SK-N-SH treated with all-trans-retinoic acid at 6 μM for 48 hours (cell line): ENCODE measurements at regions not wholly inside any gene's neighbourhood (a gene's known extent, or its start where the extent isn't known, plus 50 kb on each side); places are given as distances from the start of the nearest gene placed in this dataset.

Experiments used
- ATAC-seq: fragments of 200-7000 bp; cut with Tn5 transposase; 3 replicates; pipeline ENCODE4 v1.9.1; 2020; ENCODE audit warnings: mild to moderate bottlenecking, moderate library complexity
- ARNTL ChIP-seq: fragments of 450-650 bp; formaldehyde crosslinking; IDR thresholded peaks from 2 replicates; pipeline ENCODE4 v1.5.0; 2020; ENCODE audit warnings: low read depth, mild to moderate bottlenecking, moderate library complexity, borderline replicate concordance
- BACH2 ChIP-seq: fragments of 250-450 bp; sonication (Bioruptor Pico); IDR thresholded peaks from 2 replicates; pipeline ENCODE4 v1.9.0; 2021; ENCODE audit warnings: mild to moderate bottlenecking, borderline replicate concordance
- CSDC2 ChIP-seq: fragments of 250-450 bp; sonication (Bioruptor Pico); IDR thresholded peaks from 2 replicates; pipeline ENCODE4 v1.5.0; 2020; ENCODE audit warnings: mild to moderate bottlenecking, moderate library complexity
- GLIS3 ChIP-seq: fragments of 250-450 bp; sonication (Bioruptor Pico); IDR thresholded peaks from 2 replicates; pipeline ENCODE4 v1.5.0; 2020; ENCODE audit warnings: mild to moderate bottlenecking, moderate library complexity
- ISL1 ChIP-seq: fragments of 250-450 bp; sonication (Bioruptor Pico); IDR thresholded peaks from 2 replicates; pipeline ENCODE4 v2.1.2; 2022; ENCODE audit warnings: mild to moderate bottlenecking, moderate library complexity
- OSR1 ChIP-seq: fragments of 250-450 bp; sonication (Bioruptor Pico); IDR thresholded peaks from 2 replicates; pipeline ENCODE4 v1.8.0; 2022; ENCODE audit warnings: moderate library complexity, mild to moderate bottlenecking, inconsistent platforms
- PATZ1 ChIP-seq: fragments of 250-450 bp; sonication (Bioruptor Pico); IDR thresholded peaks from 2 replicates; pipeline ENCODE4 v1.8.0; 2020; ENCODE audit warnings: mild to moderate bottlenecking, moderate library complexity, borderline replicate concordance
- POU6F1 ChIP-seq: fragments of 250-450 bp; sonication (Bioruptor Pico); IDR thresholded peaks from 2 replicates; pipeline ENCODE4 v1.8.0; 2021; ENCODE audit warnings: low read depth, mild to moderate bottlenecking, moderate library complexity, borderline replicate concordance
- PPARA ChIP-seq: fragments of 250-450 bp; sonication (Bioruptor Pico); IDR thresholded peaks from 2 replicates; pipeline ENCODE4 v1.5.0; 2020; ENCODE audit warnings: mild to moderate bottlenecking, borderline replicate concordance
- RARB ChIP-seq: fragments of 250-450 bp; sonication (Bioruptor Pico); IDR thresholded peaks from 2 replicates; pipeline ENCODE4 v1.8.0; 2021; ENCODE audit warnings: mild to moderate bottlenecking, moderate library complexity
- SNAI2 ChIP-seq: fragments of 250-450 bp; sonication (Bioruptor Pico); IDR thresholded peaks from 2 replicates; pipeline ENCODE4 v1.5.0; 2020; ENCODE audit warnings: mild to moderate bottlenecking, moderate library complexity
- TCF4 ChIP-seq: fragments of 250-450 bp; sonication (Bioruptor Pico); IDR thresholded peaks from 2 replicates; pipeline ENCODE4 v1.8.0; 2021; ENCODE audit warnings: mild to moderate bottlenecking, moderate library complexity, borderline replicate concordance
- TOX ChIP-seq: fragments of 250-450 bp; sonication (Bioruptor Pico); IDR thresholded peaks from 2 replicates; pipeline ENCODE4 v1.8.0; 2021; ENCODE audit warnings: mild to moderate bottlenecking, moderate library complexity, borderline replicate concordance
- TSHZ2 ChIP-seq: fragments of 250-450 bp; sonication (Bioruptor Pico); IDR thresholded peaks from 2 replicates; pipeline ENCODE4 v1.5.0; 2020; ENCODE audit warnings: mild to moderate bottlenecking, moderate library complexity
- ZC3H10 ChIP-seq: fragments of 250-450 bp; sonication (Bioruptor Pico); IDR thresholded peaks from 2 replicates; pipeline ENCODE4 v1.5.1; 2021; ENCODE audit warnings: mild to moderate bottlenecking, moderate library complexity
- ZFP30 ChIP-seq: fragments of 450-650 bp; formaldehyde crosslinking; IDR thresholded peaks from 2 replicates; pipeline ENCODE4 v1.5.0; 2022; ENCODE audit warnings: mild to moderate bottlenecking, moderate library complexity
- ZNF565 ChIP-seq: fragments of 450-650 bp; formaldehyde crosslinking; conservative IDR thresholded peaks from 2 replicates; pipeline ENCODE4 v1.5.0; 2020; ENCODE audit warnings: low read depth, mild to moderate bottlenecking, moderate library complexity
- ZNF70 ChIP-seq: fragments of 450-650 bp; formaldehyde crosslinking; IDR thresholded peaks from 2 replicates; pipeline ENCODE4 v1.5.0; 2020; ENCODE audit warnings: mild to moderate bottlenecking, moderate library complexity
- ZNF8 ChIP-seq: fragments of 450-650 bp; formaldehyde crosslinking; IDR thresholded peaks from 2 replicates; pipeline ENCODE4 v1.5.0; 2020; ENCODE audit warnings: mild to moderate bottlenecking, moderate library complexity
- TF ChIP-seq, protein P1 (sequence below): fragments of 250-450 bp; sonication (Bioruptor Pico); IDR thresholded peaks from 2 replicates; pipeline ENCODE4 v1.5.1; 2021; ENCODE audit warnings: mild to moderate bottlenecking, moderate library complexity

GRCh38 chr16:64132190-64132589, 989.7 kb downstream of the CDH11 start (continued):
- TF ChIP-seq, protein P1, sequence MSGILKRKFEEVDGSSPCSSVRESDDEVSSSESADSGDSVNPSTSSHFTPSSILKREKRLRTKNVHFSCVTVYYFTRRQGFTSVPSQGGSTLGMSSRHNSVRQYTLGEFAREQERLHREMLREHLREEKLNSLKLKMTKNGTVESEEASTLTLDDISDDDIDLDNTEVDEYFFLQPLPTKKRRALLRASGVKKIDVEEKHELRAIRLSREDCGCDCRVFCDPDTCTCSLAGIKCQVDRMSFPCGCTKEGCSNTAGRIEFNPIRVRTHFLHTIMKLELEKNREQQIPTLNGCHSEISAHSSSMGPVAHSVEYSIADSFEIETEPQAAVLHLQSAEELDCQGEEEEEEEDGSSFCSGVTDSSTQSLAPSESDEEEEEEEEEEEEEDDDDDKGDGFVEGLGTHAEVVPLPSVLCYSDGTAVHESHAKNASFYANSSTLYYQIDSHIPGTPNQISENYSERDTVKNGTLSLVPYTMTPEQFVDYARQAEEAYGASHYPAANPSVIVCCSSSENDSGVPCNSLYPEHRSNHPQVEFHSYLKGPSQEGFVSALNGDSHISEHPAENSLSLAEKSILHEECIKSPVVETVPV (CRISPR knock-in tag), result no peak
- TF ChIP-seq POU6F1 (CRISPR knock-in tag), result no peak
- TF ChIP-seq SNAI2 (CRISPR knock-in tag), result no peak
- no peak for TF ChIP-seq ZNF8 (CRISPR knock-in tag)

- TF ChIP-seq ZNF565 (no peak), RARB (CRISPR knock-in tag) (no peak), OSR1 (CRISPR knock-in tag) (no peak), ISL1 (CRISPR knock-in tag) (no peak), ARNTL (CRISPR knock-in tag) (no peak), POU6F1 (CRISPR knock-in tag) (no peak), PPARA (CRISPR knock-in tag) (no peak), CSDC2 (no peak), TSHZ2 (no peak), ZC3H10 (CRISPR knock-in tag) (no peak), BACH2 (no peak)
- ATAC-seq, result no peak
Measured at GRCh38 chr16:64131423-64131822, 990.4 kb downstream of the CDH11 start.

- no peak for ATAC-seq
- no peak for TF ChIP-seq OSR1 (CRISPR knock-in tag)
- TF ChIP-seq RARB (CRISPR knock-in tag), result no peak
- no peak for TF ChIP-seq PPARA (CRISPR knock-in tag)
- TF ChIP-seq ZFP30 (CRISPR knock-in tag), result no peak
- TF ChIP-seq TOX (CRISPR knock-in tag), result no peak
- TF ChIP-seq ZNF70, result no peak
- TF ChIP-seq TCF4 (CRISPR knock-in tag), result no peak
- TF ChIP-seq ZNF8 (CRISPR knock-in tag), result no peak
- no peak for TF ChIP-seq POU6F1 (CRISPR knock-in tag)
- TF ChIP-seq TSHZ2, result no peak
- no peak for TF ChIP-seq BACH2
- no peak for TF ChIP-seq GLIS3 (CRISPR knock-in tag)
- no peak for TF ChIP-seq ARNTL (CRISPR knock-in tag)
- TF ChIP-seq ZC3H10 (CRISPR knock-in tag), result no peak
- TF ChIP-seq ISL1 (CRISPR knock-in tag), result no peak
- TF ChIP-seq CSDC2, result no peak
- no peak for TF ChIP-seq PATZ1
- TF ChIP-seq ZNF565, result no peak
- TF ChIP-seq, protein P1 (CRISPR knock-in tag), result no peak
- TF ChIP-seq, all 23 proteins: peak for 0
Measured at GRCh38 chr16:64130140-64130539, 991.7 kb downstream of the CDH11 start.
